D721Med (cell line): ENCODE measurements at regions not wholly inside any gene's neighbourhood (a gene's known extent, or its start where the extent isn't known, plus 50 kb on each side); places are given as distances from the start of the nearest gene placed in this dataset.
A peak's percentile ranks its signal among the peaks of the same experiment; 100 is the strongest.

ENCODE experiments used
- DNase-seq: peaks from one replicate; pipeline ENCODE4 v3.0.0; 2011; ENCODE audit warnings: low spot score; ENCODE audit not compliant: insufficient read length
- FAIRE-seq: peaks from 2 replicates; lab custom pipeline; 2011; peaks lifted over from hg19 to GRCh38; lab: Jason Lieb, UNC
- TF ChIP-seq, protein P1 (sequence below): IDR thresholded peaks from 2 replicates; pipeline ENCODE4 v1.5.1; 2012; ENCODE audit warnings: mild to moderate bottlenecking, control low read depth; ENCODE audit not compliant: insufficient read depth; ENCODE audit errors: missing control alignments

DNA sequence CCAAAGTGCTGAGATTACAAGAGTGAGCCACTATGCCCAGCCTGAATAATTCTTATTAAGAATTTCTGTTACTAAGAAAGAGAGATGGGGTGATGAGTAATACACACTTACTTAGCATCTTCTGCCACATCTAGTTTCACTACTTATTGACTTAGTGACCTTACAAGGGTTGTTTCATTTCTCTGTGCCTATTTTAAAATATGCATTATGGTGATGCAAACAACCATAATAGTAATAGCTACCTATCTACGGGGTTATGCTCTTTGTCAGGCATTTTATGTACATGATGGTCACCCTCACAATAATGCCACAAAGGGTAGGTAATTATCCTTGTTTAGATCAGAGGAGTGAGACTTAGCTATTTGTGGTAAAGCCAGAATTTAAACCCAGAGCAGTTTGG, 499.0 kb upstream of the SGCD start:
- DNase-seq, result no peak
- TF ChIP-seq, protein P1, sequence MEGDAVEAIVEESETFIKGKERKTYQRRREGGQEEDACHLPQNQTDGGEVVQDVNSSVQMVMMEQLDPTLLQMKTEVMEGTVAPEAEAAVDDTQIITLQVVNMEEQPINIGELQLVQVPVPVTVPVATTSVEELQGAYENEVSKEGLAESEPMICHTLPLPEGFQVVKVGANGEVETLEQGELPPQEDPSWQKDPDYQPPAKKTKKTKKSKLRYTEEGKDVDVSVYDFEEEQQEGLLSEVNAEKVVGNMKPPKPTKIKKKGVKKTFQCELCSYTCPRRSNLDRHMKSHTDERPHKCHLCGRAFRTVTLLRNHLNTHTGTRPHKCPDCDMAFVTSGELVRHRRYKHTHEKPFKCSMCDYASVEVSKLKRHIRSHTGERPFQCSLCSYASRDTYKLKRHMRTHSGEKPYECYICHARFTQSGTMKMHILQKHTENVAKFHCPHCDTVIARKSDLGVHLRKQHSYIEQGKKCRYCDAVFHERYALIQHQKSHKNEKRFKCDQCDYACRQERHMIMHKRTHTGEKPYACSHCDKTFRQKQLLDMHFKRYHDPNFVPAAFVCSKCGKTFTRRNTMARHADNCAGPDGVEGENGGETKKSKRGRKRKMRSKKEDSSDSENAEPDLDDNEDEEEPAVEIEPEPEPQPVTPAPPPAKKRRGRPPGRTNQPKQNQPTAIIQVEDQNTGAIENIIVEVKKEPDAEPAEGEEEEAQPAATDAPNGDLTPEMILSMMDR, result no peak

DNA sequence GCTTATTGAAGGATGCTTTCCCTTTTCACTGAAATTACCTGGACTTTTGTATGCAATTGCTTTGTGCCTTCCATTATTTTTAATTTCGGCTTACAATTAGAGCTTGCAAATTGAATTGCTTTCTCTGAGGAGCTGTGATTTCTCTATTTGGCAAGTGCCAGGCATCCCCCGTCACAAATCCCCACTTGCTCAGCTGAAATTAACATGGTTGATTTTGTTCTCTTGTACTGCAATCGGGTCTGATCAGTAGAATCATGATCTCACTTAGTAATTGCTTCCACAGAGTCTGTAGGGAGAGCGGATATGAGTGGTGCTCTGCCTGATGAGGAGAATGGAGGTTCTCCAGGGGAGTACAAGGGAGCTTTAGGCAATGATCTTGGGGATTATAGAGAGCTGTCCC, 495.5 kb upstream of the SGCD start:
- no peak for FAIRE-seq
- no peak for DNase-seq
- TF ChIP-seq, protein P1, result no peak

More for the DNA sequence above, 499.0 kb upstream of the SGCD start:
- FAIRE-seq, result no peak

DNA sequence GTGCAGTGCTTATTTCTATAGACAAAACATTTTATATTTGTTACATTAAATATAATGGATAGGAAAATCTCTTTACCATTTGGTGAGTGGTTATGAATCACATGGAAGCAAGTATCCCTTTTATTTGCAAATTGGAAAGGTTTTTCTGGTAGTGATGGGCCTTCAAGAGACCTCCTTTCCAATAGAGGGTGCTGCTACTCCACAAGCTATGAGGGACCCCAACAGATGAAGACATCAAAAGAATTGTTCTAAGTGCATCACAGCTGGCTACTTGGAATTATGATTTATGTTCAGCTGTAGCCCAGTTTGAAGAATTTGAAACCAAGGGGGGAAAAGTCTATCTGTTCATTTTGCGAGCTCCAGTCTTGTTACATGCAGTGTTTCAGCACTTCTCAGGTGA, 493.7 kb upstream of the SGCD start:
- no peak for FAIRE-seq
- TF ChIP-seq, protein P1, result peak; percentile 17

GRCh38 chr5:155834271-155834975, 492.5 kb upstream of the SGCD start:
- TF ChIP-seq, protein P1, result no peak
- DNase-seq (no peak), FAIRE-seq (no peak)

More for the DNA sequence above, 493.7 kb upstream of the SGCD start:
- DNase-seq, result no peak

DNA sequence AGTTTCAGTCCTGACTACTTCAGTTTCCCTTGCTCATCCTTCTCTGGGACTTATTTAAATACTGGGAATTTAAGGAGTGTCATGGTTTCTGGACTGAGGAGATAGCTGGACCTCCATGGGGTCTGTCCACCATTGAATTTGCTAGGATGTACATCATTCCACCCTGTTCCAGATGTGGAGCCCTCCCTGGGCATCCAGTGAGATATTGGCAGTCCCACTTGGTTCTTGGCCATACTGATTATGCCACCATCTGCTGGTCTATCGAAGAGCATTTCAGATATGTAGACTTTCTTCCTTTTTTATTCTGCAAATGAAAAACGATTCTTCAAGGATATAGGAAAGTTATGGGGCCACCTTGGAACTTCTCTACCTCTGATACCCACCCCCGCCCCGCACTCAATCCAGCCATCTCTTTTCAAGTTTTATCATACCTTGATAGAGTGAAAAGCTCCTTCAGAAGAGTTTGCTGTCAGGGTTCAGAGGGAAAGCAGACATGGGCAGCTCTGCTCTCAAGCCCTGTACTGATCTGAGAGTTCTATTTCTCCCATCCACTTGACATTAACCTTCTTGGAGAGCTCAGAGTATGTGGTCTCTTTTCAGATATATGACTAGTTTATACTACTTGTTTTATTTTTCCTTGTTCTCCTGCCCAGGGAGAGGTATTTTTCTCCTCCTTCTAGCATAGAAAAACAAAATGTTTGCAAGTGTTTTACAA, 490.7 kb upstream of the SGCD start:
- DNase-seq, result no peak
- FAIRE-seq, result no peak
- TF ChIP-seq, protein P1, result no peak

GRCh38 chr5:155838394-155838793, 488.6 kb upstream of the SGCD start:
- TF ChIP-seq, protein P1, result no peak
- no peak for FAIRE-seq
- no peak for DNase-seq
